ENCODE measurements at regions not wholly inside any gene's neighbourhood (a gene's known extent, or its start where the extent isn't known, plus 50 kb on each side); places are given as distances from the start of the nearest gene placed in this dataset.
"Not testable (repeated sequence)": the region's sequence is repeated elsewhere in the genome, so short reads cannot be mapped to it uniquely, and the experiment has no call there.

DNA sequence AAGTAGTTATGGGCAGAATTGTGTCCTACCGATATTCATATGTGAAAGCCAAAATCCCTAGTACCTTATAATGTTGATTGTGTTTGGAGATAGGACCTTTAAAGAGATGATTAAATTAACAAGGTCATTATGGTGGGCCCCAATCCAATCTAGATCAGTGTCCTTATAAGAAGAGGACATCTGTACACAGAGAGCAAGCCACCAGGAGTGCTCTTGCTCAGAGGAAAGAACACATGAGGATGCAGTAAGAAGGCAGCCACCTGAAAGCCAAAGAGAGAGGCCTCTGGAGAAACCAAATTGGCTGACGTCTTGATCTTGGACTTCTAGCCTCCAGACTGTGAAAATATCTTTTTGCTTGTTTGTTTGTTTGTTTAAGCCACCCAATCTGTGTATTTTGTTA lies 1290.8 kb upstream of the PABPC4L start:
- Histone ChIP-seq H3K36me3 (no peaks in the 10 kb centered on the region), H3K4me3 (no peak overlapping the region), H3K27me3 (no peaks in the 10 kb centered on the region), H3K4me1 (no peaks in the 10 kb centered on the region), H3K27ac (replicated peaks in 1 of 4) (no peak overlapping the region), H3K9me3 (no peaks in the 10 kb centered on the region)
- intact Hi-C loops (cut with DNase I) = no loop called here
- TF ChIP-seq POLR2AphosphoS5 (IDR thresholded peaks at IDR 0.05) (no peak), EP300 (IDR thresholded peaks at IDR 0.05) (no peak), POLR2A (IDR thresholded peaks at IDR 0.05; ENCODE audit: low read depth) (no peak)
- TF ChIP-seq, protein P1, sequence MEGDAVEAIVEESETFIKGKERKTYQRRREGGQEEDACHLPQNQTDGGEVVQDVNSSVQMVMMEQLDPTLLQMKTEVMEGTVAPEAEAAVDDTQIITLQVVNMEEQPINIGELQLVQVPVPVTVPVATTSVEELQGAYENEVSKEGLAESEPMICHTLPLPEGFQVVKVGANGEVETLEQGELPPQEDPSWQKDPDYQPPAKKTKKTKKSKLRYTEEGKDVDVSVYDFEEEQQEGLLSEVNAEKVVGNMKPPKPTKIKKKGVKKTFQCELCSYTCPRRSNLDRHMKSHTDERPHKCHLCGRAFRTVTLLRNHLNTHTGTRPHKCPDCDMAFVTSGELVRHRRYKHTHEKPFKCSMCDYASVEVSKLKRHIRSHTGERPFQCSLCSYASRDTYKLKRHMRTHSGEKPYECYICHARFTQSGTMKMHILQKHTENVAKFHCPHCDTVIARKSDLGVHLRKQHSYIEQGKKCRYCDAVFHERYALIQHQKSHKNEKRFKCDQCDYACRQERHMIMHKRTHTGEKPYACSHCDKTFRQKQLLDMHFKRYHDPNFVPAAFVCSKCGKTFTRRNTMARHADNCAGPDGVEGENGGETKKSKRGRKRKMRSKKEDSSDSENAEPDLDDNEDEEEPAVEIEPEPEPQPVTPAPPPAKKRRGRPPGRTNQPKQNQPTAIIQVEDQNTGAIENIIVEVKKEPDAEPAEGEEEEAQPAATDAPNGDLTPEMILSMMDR (IDR thresholded peaks at IDR 0.05) = no peak
- no peak for DNase-seq (ENCODE audit: extremely low spot score)
- 77% methylated on average over 2 of the region's 2 CpGs for whole genome bisulfite sequencing

DNA sequence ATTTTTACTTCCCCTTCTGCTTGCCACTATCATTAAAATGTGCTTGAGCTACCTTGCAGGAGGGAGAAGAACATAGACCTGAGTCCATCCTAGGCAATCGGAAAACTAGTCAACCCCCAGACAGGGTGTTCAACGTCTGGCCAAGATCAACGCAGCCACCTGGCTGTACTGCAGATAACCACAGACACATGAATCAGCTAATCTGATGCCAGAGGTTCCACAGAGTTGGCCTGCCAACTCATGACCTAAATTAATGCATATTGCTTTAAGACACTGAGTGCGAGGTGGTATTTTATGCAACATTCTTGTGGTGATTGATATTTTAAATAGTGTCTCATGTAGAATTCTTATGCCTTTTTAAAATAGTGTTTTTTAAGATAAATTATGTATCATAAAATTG lies 1283.8 kb upstream of the PABPC4L start:
- no peak overlapping the region for H3K27ac ChIP-seq (replicated peaks in 1 of 4)
- intact Hi-C loops (cut with DNase I) = no loop called here
- H3K4me3 ChIP-seq = no peak overlapping the region
- WGBS = 77% methylated on average over 4 of the region's 4 CpGs
- DNase-seq (ENCODE audit: extremely low spot score) = no peak
- no peaks in the 10 kb centered on the region for H3K9me3 ChIP-seq
- H3K27me3 ChIP-seq = no peaks in the 10 kb centered on the region
- H3K36me3 ChIP-seq = no peaks in the 10 kb centered on the region
- TF ChIP-seq POLR2A (IDR thresholded peaks at IDR 0.05; ENCODE audit: low read depth) (no peak), POLR2AphosphoS5 (IDR thresholded peaks at IDR 0.05) (no peak), EP300 (IDR thresholded peaks at IDR 0.05) (no peak)
- TF ChIP-seq, protein P1 (IDR thresholded peaks at IDR 0.05) = no peak
- no peaks in the 10 kb centered on the region for H3K4me1 ChIP-seq

DNA sequence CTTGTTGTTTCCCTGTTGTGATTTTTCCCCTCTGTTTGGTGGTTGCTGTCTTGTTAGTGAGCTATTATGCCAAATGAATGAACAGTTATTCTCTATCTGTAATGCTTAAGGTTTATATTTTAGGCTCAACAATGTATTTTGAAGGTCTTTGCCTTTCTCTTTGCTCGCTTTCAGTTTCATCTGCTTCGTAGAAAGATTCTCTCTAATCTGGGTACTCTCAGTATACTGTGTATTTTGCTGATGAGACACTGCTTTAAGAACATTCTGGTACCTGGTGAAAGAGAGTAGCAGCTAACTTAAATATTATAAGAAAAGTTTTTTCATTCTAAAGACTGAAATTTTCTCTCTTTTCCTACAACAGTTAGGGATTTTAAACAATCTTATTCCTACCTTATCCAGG lies 1274.7 kb upstream of the PABPC4L start:
- Histone ChIP-seq H3K27ac (replicated peaks in 1 of 4) (no peak overlapping the region), H3K9me3 (no peaks in the 10 kb centered on the region), H3K36me3 (no peaks in the 10 kb centered on the region), H3K4me3 (no peak overlapping the region), H3K4me1 (no peaks in the 10 kb centered on the region), H3K27me3 (no peaks in the 10 kb centered on the region)
- DNase-seq (ENCODE audit: extremely low spot score) = no peak
- 88% methylated on average over 2 of the region's 2 CpGs for WGBS
- TF ChIP-seq POLR2AphosphoS5 (IDR thresholded peaks at IDR 0.05) = no peak
- TF ChIP-seq EP300 (IDR thresholded peaks at IDR 0.05) = no peak
- TF ChIP-seq POLR2A (IDR thresholded peaks at IDR 0.05; ENCODE audit: low read depth) = no peak
- TF ChIP-seq, protein P1 (IDR thresholded peaks at IDR 0.05) = no peak
- intact Hi-C loops (cut with DNase I) = no loop called here

DNA sequence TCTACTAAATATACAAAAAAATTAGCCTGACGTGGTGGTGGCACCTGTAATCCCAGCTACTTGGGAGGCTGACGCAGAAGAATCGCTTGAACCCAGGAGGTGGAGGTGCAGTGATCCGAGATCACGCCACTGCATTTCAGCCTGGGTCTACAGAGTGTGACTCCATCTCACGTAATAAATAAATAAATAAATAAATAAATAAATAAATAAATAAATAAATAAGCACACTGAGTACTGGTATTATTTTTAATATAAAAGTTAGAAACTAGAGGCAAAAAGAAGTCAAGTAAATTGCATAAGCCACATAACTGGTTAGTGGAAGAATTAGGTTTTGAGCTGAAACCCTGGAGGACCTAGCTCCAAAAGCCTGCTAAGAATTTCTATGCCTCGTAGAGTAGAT lies 1262.7 kb upstream of the PABPC4L start:
- Histone ChIP-seq H3K36me3 (no peaks in the 10 kb centered on the region), H3K9me3 (no peaks in the 10 kb centered on the region), H3K27me3 (no peaks in the 10 kb centered on the region), H3K4me3 (no peak overlapping the region), H3K27ac (replicated peaks in 1 of 4) (no peak overlapping the region), H3K4me1 (no peaks in the 10 kb centered on the region)
- 81% methylated on average over 7 of the region's 7 CpGs for WGBS
- no peak for DNase-seq (ENCODE audit: extremely low spot score)
- TF ChIP-seq EP300 (IDR thresholded peaks at IDR 0.05) (no peak), POLR2AphosphoS5 (IDR thresholded peaks at IDR 0.05) (no peak), POLR2A (IDR thresholded peaks at IDR 0.05; ENCODE audit: low read depth) (no peak)
- TF ChIP-seq, protein P1 (IDR thresholded peaks at IDR 0.05) = no peak
- intact Hi-C loops (cut with DNase I) = no loop called here

DNA sequence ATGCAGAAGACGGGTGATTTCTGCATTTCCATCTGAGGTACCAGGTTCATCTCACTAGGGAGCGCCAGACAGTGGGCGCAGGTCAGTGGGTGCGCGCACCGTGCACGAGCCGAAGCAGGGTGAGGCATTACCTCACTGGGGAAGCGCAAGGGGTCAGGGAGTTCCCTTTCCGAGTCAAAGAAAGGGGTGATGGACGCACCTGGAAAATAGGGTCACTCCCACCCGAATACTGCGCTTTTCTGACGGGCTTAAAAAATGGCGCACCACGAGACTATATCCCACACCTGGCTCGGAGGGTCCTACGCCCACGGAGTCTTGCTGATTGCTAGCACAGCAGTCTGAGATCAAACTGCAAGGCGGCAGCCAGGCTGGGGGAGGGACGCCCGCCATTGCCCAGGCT lies 1246.0 kb upstream of the PABPC4L start:
- H3K9me3 ChIP-seq; H3K27ac ChIP-seq (replicated peaks in 1 of 4); H3K36me3 ChIP-seq; H3K4me1 ChIP-seq; DNase-seq (ENCODE audit: extremely low spot score); intact Hi-C loops (cut with DNase I); H3K4me3 ChIP-seq; H3K27me3 ChIP-seq: not testable (repeated sequence)
- WGBS = 97% methylated on average over 19 of the region's 22 CpGs
